ENCODE measurements at regions not wholly inside any gene's neighbourhood (a gene's known extent, or its start where the extent isn't known, plus 50 kb on each side); places are given as distances from the start of the nearest gene placed in this dataset.
"Not testable (repeated sequence)": the region's sequence is repeated elsewhere in the genome, so short reads cannot be mapped to it uniquely, and the experiment has no call there.

GRCh38 chr2:176781570-176782217 lies 430.9 kb upstream of the HNRNPA3 start:
- DNase-seq = no peak

GRCh38 chr2:176784633-176785200 lies 427.9 kb upstream of the HNRNPA3 start:
- no peak for DNase-seq

GRCh38 chr2:176789751-176790150 lies 422.8 kb upstream of the HNRNPA3 start:
- DNase-seq = no peak

- DNase-seq = no peak
Observed at GRCh38 chr2:176790468-176790867, 422.1 kb upstream of the HNRNPA3 start.

- no peak for DNase-seq
Observed at GRCh38 chr2:176793792-176794191, 418.8 kb upstream of the HNRNPA3 start.

- DNase-seq = no peak
Observed at GRCh38 chr2:176794392-176794791, 418.2 kb upstream of the HNRNPA3 start.

GRCh38 chr2:176795823-176796222 lies 416.8 kb upstream of the HNRNPA3 start:
- DNase-seq = no peak

- not testable (repeated sequence) for DNase-seq
Observed at GRCh38 chr2:176796677-176797076, 415.9 kb upstream of the HNRNPA3 start.

GRCh38 chr2:176804392-176804791 lies 408.2 kb upstream of the HNRNPA3 start:
- no peak for DNase-seq

- no peak for DNase-seq
Observed at GRCh38 chr2:176805345-176805744, 407.2 kb upstream of the HNRNPA3 start.

GRCh38 chr2:176812246-176812775 lies 400.3 kb upstream of the HNRNPA3 start:
- no peak for DNase-seq

- DNase-seq = no peak
Observed at GRCh38 chr2:176813156-176813555, 399.4 kb upstream of the HNRNPA3 start.

- DNase-seq = no peak
Observed at GRCh38 chr2:176813621-176814049, 399.0 kb upstream of the HNRNPA3 start.

GRCh38 chr2:176814274-176814673 lies 398.3 kb upstream of the HNRNPA3 start:
- DNase-seq = no peak

- DNase-seq = peak; percentile 52
Observed at GRCh38 chr2:176814740-176815367, 397.7 kb upstream of the HNRNPA3 start.

GRCh38 chr2:176817061-176817565 lies 395.5 kb upstream of the HNRNPA3 start:
- peak; percentile 2 for DNase-seq

- no peak for DNase-seq
Observed at GRCh38 chr2:176818076-176818475, 394.5 kb upstream of the HNRNPA3 start.

GRCh38 chr2:176818617-176819016 lies 394.0 kb upstream of the HNRNPA3 start:
- DNase-seq = no peak

GRCh38 chr2:176819306-176819705 lies 393.3 kb upstream of the HNRNPA3 start:
- no peak for DNase-seq

GRCh38 chr2:176820371-176820932 lies 392.1 kb upstream of the HNRNPA3 start:
- DNase-seq = no peak

GRCh38 chr2:176821350-176821749 lies 391.2 kb upstream of the HNRNPA3 start:
- DNase-seq = no peak

- DNase-seq = no peak
Observed at GRCh38 chr2:176822060-176822459, 390.5 kb upstream of the HNRNPA3 start.

- DNase-seq = no peak
Observed at GRCh38 chr2:176826356-176826755, 386.2 kb upstream of the HNRNPA3 start.
